Calu3 (cell line): ENCODE measurements at regions not wholly inside any gene's neighbourhood (a gene's known extent, or its start where the extent isn't known, plus 50 kb on each side); places are given as distances from the start of the nearest gene placed in this dataset.

Experiments
- BruUV-seq: library from RNA; stranded (reverse); fragments of 400-500 nt; replicated peaks from 2 replicates; lab custom pipeline; 2021; lab: Mats Ljungman, UMichigan
- CTCF ChIA-PET: fragments of 300-600 bp; sonication (Branson Sonifier 250); formaldehyde crosslinking; loops from one replicate; lab custom pipeline; 2022; ENCODE audit warnings: antibody characterized with exemption; lab: Charles Lee
- DNase-seq: peaks from one replicate; pipeline ENCODE4 v3.0.0; 2022
- H3K27ac Mint-ChIP-seq: one replicate; pipeline ENCODE4 v1.8.0; 2022; ENCODE audit warnings: mixed read lengths; ENCODE audit not compliant: unreplicated experiment
- H3K27me3 Mint-ChIP-seq: one replicate; pipeline ENCODE4 v1.8.0; 2022; ENCODE audit warnings: mixed read lengths; ENCODE audit not compliant: unreplicated experiment
- H3K36me3 Mint-ChIP-seq: one replicate; pipeline ENCODE4 v1.8.0; 2022; ENCODE audit warnings: mild to moderate bottlenecking, moderate library complexity, mixed read lengths; ENCODE audit not compliant: insufficient read depth, unreplicated experiment
- H3K4me1 Mint-ChIP-seq: one replicate; pipeline ENCODE4 v1.8.0; 2022; ENCODE audit warnings: mild to moderate bottlenecking, low read depth, mixed read lengths; ENCODE audit not compliant: unreplicated experiment
- H3K4me3 Mint-ChIP-seq: one replicate; pipeline ENCODE4 v1.8.0; 2022; ENCODE audit warnings: mild to moderate bottlenecking, low read depth, moderate library complexity, mixed read lengths; ENCODE audit not compliant: unreplicated experiment
- H3K9me3 Mint-ChIP-seq: one replicate; pipeline ENCODE4 v1.8.0; 2022; ENCODE audit warnings: low read depth, mixed read lengths; ENCODE audit not compliant: unreplicated experiment
- intact Hi-C: fragments of 100-400 bp; cut with micrococcal nuclease; formaldehyde crosslinking; loops from one replicate; pipeline ENCODE4 v1.10.0; 2022; ENCODE audit not compliant: unreplicated experiment
- TF ChIP-seq, protein P1 (sequence below): fragments of 200-600 bp; IDR thresholded peaks from one replicate; pipeline ENCODE4 v1.8.0; 2022; ENCODE audit warnings: antibody characterized with exemption; ENCODE audit not compliant: unreplicated experiment

DNA sequence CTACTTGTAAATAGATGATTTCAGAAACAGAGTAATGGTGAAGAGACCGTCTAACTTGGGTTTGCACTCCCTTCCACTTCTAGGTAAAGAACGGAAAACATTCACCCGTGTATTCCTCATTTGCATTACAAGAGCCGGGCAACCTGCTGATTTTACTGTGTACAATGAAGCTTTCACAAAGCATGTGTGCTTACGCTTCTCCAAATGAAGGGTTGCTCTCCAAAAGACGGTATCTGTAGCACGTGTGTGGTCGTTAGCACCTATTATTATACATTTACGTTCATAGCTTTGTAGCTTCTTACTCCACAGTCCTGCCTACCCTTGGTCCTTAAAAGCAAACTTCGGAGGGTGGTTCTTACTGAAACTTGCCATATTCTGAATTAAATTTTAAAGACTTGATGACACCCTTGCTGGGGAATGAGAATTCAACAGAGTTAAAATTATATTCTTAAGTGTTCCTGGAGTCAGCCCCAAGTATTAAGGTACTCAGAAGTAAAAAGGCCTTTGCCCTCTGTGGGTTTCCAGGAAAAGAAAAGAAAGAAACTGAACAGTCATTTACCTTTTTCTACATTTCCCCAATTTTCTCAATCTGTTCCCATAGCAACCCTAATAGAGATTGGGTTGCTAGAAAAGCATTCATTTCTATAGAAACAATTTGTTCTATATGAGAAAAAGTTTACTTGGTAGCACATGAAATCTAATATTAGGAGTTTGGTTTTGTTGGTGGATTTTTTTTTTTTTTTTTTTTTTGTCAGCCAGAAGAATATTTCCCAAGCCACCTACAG lies 61.9 kb upstream of the KCNG1 start:
- no peak for DNase-seq
- no peaks in the 10 kb centered on the region for H3K4me1 Mint-ChIP-seq
- H3K9me3 Mint-ChIP-seq = no peaks in the 10 kb centered on the region
- no peak overlapping the region for H3K4me3 Mint-ChIP-seq
- no peaks in the 10 kb centered on the region for H3K36me3 Mint-ChIP-seq
- CTCF ChIA-PET = interaction anchor here (1.2 to 2.4 kb wide), 2 partner anchors 13 to 16 kb away, joined by 3 to 9 read pairs; no protein-coding TSS in a partner anchor
- intact Hi-C loops = no loop called here
- H3K27me3 Mint-ChIP-seq = peaks cover 81% of the 10 kb centered on the region
- BruUV-seq = no TSS peak
- H3K27ac Mint-ChIP-seq = no peak overlapping the region
- TF ChIP-seq, protein P1, sequence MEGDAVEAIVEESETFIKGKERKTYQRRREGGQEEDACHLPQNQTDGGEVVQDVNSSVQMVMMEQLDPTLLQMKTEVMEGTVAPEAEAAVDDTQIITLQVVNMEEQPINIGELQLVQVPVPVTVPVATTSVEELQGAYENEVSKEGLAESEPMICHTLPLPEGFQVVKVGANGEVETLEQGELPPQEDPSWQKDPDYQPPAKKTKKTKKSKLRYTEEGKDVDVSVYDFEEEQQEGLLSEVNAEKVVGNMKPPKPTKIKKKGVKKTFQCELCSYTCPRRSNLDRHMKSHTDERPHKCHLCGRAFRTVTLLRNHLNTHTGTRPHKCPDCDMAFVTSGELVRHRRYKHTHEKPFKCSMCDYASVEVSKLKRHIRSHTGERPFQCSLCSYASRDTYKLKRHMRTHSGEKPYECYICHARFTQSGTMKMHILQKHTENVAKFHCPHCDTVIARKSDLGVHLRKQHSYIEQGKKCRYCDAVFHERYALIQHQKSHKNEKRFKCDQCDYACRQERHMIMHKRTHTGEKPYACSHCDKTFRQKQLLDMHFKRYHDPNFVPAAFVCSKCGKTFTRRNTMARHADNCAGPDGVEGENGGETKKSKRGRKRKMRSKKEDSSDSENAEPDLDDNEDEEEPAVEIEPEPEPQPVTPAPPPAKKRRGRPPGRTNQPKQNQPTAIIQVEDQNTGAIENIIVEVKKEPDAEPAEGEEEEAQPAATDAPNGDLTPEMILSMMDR = no peak

DNA sequence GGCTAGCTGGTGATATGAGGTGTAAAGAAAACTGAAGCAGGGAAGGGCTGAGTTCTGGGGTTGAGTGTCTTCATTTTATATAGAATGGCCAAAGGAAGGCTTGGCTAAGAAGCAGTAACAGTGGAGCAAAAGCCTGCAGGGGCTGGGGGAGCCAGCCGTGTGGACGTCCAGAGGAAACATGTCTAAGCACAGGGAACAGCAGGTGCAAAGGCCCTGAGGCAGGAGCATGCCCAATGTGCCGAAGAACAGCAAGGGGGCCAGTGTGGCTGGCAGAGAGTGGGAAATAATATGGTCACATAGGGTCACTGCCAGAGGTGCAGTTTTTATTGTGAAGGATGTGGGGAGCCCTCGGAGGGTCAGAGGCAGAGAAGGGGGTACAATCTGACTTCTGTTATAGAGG lies 60.5 kb upstream of the KCNG1 start:
- intact Hi-C loops = no loop called here
- CTCF ChIA-PET = no interaction called here
- no peak overlapping the region for H3K4me3 Mint-ChIP-seq
- no peak for DNase-seq
- no peaks in the 10 kb centered on the region for H3K9me3 Mint-ChIP-seq
- TF ChIP-seq, protein P1 = no peak
- no TSS peak for BruUV-seq
- H3K27ac Mint-ChIP-seq = no peak overlapping the region
- H3K27me3 Mint-ChIP-seq = peaks cover 79% of the 10 kb centered on the region
- no peaks in the 10 kb centered on the region for H3K36me3 Mint-ChIP-seq
- no peaks in the 10 kb centered on the region for H3K4me1 Mint-ChIP-seq

DNA sequence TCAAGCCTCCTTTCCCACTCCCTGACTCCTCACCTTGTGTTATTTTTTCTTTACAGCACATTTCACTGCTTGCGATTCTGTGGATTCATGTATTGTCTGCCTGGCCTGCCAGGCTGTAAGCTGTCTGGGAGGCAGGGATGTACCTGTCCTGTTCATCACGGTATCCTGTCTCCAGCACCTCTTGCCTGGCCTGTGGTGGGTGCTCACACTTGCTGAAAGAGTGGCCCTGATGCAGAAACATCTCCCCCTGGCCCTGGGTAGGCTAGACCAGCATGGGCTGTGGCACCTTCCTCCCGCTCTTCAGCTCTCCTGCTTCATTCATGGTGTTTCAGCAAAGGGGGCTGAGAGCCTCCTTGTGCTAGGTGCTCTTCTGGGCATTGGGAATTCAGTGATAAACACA lies 60.1 kb upstream of the KCNG1 start:
- no peak overlapping the region for H3K4me3 Mint-ChIP-seq
- no peak overlapping the region for H3K27ac Mint-ChIP-seq
- no peaks in the 10 kb centered on the region for H3K36me3 Mint-ChIP-seq
- no peaks in the 10 kb centered on the region for H3K4me1 Mint-ChIP-seq
- CTCF ChIA-PET = no interaction called here
- TF ChIP-seq, protein P1 = no peak
- DNase-seq = no peak
- BruUV-seq = no TSS peak
- intact Hi-C loops = no loop called here
- H3K9me3 Mint-ChIP-seq = no peaks in the 10 kb centered on the region
- H3K27me3 Mint-ChIP-seq = peaks cover 81% of the 10 kb centered on the region

DNA sequence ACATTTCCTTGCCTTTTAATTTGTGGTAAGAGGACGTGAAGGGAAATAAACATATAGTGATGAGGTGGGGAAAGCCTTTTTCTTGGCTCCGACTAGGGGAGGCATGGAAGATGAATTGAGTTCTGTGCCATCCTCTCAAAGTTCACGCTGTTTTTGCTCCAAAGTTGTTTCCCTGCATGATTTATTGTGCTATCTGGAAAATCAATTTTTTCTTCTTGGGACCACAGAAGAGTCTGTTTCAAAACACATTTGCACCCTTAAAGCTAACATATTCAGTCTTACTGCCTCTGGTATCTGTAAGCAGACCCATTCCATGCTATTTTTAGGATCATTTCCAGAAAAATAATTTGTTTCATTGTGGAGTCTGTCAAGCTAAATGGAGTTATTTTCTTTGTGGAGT lies 57.6 kb upstream of the KCNG1 start:
- Mint-ChIP-seq H3K4me1 (no peaks in the 10 kb centered on the region), H3K27ac (no peak overlapping the region), H3K9me3 (no peaks in the 10 kb centered on the region), H3K4me3 (no peak overlapping the region), H3K27me3 (peaks cover 82% of the 10 kb centered on the region), H3K36me3 (no peaks in the 10 kb centered on the region)
- intact Hi-C loops = no loop called here
- CTCF ChIA-PET = interaction anchor here (1.4 kb wide), 1 partner anchor 11 kb away, joined by 4 read pairs; no protein-coding TSS in a partner anchor
- no peak for DNase-seq
- no TSS peak for BruUV-seq
- TF ChIP-seq, protein P1 = no peak
